ENCODE measurements at regions not wholly inside any gene's neighbourhood (a gene's known extent, or its start where the extent isn't known, plus 50 kb on each side); places are given as distances from the start of the nearest gene placed in this dataset.

DNA sequence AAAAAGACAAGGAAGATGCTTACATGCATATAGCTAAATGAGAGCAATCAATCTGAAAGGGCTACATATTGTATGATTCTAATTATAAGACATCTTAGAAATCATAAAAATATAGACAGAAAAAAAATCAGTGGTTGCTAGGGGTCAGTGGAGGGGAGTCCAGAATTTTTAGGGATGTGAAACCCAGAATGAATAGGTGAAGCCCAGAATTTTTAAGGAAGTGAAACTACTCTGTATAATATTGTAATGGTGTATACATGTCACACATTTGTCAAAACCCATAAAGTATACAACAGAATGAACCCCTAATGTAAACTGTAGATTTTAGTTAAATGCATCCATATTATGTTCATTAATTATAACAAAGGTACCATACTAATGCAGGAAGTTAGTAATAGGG, 713.2 kb downstream of the FLRT2 start:
- TF ChIP-seq, protein P1, sequence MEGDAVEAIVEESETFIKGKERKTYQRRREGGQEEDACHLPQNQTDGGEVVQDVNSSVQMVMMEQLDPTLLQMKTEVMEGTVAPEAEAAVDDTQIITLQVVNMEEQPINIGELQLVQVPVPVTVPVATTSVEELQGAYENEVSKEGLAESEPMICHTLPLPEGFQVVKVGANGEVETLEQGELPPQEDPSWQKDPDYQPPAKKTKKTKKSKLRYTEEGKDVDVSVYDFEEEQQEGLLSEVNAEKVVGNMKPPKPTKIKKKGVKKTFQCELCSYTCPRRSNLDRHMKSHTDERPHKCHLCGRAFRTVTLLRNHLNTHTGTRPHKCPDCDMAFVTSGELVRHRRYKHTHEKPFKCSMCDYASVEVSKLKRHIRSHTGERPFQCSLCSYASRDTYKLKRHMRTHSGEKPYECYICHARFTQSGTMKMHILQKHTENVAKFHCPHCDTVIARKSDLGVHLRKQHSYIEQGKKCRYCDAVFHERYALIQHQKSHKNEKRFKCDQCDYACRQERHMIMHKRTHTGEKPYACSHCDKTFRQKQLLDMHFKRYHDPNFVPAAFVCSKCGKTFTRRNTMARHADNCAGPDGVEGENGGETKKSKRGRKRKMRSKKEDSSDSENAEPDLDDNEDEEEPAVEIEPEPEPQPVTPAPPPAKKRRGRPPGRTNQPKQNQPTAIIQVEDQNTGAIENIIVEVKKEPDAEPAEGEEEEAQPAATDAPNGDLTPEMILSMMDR (IDR thresholded peaks at IDR 0.05) = no peak
- TF ChIP-seq POLR2A (IDR thresholded peaks at IDR 0.05) = no peak

All from right lobe of liver (tissue), 4 donors.